ENCODE measurements at regions not wholly inside any gene's neighbourhood (a gene's known extent, or its start where the extent isn't known, plus 50 kb on each side); places are given as distances from the start of the nearest gene placed in this dataset.

- TF ChIP-seq, protein P1, sequence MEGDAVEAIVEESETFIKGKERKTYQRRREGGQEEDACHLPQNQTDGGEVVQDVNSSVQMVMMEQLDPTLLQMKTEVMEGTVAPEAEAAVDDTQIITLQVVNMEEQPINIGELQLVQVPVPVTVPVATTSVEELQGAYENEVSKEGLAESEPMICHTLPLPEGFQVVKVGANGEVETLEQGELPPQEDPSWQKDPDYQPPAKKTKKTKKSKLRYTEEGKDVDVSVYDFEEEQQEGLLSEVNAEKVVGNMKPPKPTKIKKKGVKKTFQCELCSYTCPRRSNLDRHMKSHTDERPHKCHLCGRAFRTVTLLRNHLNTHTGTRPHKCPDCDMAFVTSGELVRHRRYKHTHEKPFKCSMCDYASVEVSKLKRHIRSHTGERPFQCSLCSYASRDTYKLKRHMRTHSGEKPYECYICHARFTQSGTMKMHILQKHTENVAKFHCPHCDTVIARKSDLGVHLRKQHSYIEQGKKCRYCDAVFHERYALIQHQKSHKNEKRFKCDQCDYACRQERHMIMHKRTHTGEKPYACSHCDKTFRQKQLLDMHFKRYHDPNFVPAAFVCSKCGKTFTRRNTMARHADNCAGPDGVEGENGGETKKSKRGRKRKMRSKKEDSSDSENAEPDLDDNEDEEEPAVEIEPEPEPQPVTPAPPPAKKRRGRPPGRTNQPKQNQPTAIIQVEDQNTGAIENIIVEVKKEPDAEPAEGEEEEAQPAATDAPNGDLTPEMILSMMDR (IDR thresholded peaks at IDR 0.05): peak in 1 of 4 experiments; percentile 24
- TF ChIP-seq POLR2A (IDR thresholded peaks at IDR 0.05): no peak
- TF ChIP-seq EP300 (IDR thresholded peaks at IDR 0.05): no peak
Observed at GRCh38 chr6:6788394-6789032, 200.0 kb downstream of the LY86 start.
